Activated CD4-positive, alpha-beta T cell treated with anti-CD3 and anti-CD28 coated beads for 1 hour (primary cell): ENCODE measurements at regions not wholly inside any gene's neighbourhood (a gene's known extent, or its start where the extent isn't known, plus 50 kb on each side); places are given as distances from the start of the nearest gene placed in this dataset.

Experiments
- DNase-seq: peaks from one replicate; pipeline ENCODE4 v3.0.0-alpha.2; 2020

DNA sequence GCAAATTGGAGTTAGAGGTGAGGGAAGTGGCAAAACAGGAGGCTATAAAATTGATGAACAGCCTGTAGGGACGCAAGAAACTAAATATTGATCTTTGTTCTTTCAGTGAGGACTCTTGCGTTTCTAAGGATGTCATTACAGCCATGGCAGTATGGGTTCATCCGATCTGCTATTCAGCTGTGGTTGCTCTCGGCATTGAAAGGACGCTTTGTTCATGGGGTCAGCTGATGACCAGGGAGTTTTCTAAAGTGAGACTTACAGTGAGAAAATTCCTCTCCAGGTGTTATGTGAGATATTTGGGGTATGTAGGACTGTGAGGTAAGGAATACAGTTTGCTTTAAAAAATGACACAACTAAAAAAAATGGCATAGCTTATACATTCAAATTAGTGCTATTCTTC is 52.7 kb upstream of the PELI1 start:
- no peak for DNase-seq

DNA sequence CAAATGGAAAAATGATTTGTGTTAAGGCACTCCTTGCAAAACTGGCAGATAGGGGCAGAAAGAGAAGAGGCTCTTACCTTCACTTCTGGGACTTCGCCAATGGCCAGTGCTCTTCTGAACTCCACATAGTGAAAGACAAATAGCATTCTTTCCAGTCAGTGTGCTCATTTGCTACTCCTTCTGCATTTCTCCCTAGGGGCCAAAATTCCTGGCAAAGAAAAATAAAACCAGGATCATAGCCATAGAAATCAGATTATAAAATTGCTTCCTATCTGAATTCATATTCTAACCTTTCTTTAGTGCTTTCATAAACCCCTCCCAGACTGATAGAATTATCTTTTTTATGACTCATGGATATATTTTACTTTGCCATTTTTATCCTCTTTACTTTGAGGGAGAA is 56.9 kb upstream of the PELI1 start:
- DNase-seq: no peak

DNA sequence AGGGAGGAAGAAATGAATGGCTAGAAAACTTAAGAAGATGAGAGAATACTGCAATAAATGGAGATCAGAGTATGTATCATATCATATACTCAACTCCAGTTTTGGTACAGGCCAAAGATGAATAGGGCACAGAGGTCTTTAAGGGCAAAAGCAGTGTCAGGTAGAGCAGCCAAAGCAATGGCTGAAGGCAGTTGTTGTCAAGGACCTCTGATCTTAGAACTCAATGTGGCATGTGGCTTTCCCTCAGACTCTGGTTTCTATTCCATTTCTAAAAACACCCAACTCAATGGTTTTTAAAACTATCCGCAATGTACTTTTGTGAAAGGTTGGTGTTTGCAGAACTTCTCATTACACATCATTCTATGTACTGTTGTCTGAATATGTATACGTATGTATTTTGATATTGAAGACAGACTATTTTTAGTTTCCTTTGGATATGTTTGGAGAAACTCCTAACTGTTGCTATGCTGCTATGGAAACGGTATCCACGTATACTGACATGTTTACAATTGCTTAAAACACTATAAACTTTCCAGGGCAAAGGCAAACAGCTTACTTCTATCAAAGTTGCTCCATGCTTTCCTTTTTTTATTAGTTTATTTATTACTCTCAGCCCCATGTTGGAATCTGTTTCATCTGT is 58.1 kb upstream of the PELI1 start:
- no peak for DNase-seq

DNA sequence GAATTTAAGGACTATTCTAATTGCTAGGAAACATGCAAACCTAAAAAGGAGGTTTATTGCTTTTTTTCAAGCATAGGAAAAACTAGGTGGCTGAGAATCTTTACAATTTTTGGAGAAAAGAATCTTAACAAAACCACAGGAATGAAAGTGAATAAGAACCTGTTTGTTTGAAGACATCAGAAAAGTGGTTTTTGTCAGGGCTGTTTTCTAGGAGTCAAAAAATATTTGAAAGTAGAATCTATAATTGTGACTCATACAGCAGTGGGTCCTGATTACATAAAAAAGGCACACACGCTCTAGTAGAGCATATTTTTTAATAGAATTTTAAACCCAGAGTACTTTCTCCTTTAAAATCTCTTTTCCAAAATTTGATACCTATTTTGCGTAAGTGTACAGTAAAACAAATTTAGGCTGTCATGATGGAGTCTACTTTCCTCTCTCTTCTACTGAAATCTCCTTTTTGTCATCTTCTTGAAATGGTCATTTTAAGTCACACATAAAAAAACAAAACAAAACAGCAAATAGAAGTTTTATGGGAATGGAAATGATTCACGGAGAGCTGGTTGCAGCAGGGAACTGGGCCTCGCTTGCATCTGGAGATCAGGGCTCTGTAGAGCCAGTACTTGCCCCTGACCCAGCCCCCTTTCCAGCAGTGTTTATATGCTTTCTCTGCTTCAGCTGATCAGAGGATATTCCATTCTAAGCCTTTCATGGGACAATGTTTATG is 59.1 kb upstream of the PELI1 start:
- DNase-seq: no peak

DNA sequence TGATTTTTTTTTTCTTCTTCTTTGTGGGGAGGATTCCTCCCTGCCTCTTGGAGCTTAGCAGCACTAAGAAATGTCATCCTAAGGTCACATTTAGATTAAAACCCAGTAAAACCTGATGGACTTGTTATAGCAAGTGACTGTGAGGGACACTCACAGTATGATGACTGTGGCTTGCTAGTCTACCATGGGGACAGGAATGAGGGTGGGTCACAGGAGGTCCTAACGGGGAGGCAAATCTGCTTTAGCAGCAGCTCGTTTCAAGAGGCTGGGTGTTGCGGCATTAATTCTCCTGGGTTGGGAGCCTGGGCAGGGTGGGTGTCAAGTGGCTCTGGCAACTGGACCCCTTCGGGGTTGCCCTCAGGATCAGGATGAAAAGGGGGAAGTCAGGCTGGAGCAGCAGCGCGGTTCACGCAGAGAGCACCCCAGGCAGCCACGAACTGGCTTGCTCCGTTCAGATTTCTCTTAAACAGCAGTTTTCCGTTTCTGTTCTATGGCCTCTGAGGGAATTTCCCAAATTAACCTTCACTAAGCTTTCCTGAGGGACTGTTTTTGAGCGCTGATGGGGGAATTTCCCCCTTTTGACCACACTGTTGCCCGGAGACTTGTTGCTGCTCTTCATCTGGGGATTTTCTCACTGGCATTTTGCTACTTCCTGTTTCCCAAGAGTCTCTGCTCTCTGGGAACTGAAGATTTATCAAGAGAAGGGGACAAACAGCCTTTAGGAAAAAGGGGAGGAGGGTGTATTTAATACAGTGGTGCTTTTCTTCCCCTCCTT is 59.8 kb upstream of the PELI1 start:
- no peak for DNase-seq

DNA sequence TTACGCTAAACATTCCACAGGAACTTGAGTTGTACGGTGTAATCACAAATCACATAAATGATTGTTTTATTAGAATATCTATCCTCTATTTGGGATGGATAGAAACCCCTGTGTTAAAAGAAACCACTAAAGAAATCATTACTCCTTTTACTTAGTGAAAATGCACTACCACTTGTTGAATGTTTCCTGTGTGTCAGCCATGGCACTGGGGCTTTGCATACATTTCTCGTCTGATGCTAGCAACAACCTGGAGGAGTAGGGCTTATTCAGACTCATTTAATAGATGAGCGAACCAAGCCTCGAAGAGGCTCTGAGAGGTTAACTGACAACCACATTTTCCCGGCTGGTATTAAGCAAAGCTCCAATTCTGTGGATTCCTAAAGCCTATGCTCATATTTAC is 60.5 kb upstream of the PELI1 start:
- no peak for DNase-seq

DNA sequence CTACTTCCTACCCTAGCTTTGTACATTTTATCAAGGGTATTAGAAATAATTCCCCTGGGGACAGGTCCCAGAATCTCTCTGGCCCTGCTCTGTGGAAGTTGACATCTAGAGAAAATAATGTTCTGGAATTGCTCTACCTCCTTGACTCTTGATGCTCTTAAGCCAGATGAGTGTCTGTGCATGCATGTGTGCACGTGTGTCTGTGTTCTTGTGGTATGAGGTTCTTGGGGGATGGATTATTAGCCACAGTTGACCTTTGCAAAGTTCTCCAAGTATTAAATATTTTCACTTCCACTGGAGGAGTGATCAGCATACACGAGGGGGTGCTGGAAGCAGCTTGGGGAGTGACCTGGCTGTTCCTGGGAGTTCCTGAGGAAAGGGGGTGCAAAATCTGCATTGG is 61.2 kb upstream of the PELI1 start:
- no peak for DNase-seq

DNA sequence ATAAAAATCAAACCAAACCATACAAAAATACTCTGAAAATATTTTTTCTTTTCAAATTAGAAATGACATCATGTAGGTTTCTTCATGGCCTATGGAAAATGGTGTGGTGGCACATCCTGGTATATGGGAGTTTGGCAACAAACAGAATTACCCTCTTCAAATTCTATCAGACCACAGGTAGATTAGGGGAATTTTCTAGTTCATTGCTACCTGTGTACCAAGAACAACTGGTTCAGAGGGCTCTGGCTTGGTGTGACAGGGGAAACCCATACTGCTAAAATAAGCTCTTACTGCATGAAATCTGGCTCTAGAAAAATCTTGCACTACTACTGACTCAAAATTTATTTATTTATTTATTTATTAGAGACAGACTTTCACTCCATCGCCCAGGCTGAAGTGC is 63.4 kb upstream of the PELI1 start:
- no peak for DNase-seq

DNA sequence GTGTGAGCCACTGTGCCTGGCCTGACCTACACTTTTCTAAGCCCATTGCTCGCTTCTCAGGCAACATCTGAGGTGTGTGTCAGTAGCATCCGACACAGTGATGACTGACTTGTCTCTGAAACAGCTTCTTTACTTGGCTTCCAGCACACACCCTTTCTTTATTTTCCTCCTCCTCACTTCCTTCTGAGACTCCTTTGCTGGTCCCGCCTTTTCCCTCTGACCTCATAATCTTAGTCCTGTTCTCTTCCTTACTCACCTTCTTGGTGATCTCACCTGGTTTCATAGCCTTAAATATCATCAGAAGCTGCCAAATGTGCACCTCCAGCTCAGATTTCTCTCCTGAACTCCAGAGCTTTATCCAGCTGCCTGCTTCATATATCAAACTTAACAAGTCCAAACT is 66.6 kb upstream of the PELI1 start:
- no peak for DNase-seq

DNA sequence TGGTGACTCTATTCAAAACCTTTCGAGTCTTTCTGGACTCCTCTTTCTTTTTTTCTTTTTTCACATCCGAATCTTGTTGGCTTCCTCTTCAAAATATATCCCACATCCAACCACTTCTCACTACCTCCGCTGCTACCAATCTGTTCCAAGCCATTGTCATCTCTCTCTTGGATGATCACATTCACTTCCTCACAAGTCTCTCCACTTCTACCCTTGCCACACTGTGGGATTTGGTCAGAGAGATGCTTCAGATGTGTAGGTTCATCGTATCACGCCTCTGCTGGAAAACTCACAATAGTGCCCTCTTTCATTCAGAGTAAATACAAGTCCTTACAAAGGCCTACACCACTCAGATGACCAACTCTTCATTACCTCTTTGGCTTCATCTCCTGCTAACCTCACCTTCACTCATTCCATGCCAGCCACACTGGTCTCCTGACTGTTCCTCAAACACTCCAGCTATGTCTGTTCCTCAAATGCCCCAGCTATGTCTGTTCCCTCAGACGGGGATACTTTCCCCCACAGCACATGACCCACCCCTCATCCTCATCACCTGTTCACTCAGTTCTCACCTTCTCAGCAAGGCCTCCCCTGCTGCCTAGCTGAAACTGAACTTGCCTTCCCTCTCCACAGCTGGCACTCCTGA is 67.2 kb upstream of the PELI1 start:
- DNase-seq: no peak

DNA sequence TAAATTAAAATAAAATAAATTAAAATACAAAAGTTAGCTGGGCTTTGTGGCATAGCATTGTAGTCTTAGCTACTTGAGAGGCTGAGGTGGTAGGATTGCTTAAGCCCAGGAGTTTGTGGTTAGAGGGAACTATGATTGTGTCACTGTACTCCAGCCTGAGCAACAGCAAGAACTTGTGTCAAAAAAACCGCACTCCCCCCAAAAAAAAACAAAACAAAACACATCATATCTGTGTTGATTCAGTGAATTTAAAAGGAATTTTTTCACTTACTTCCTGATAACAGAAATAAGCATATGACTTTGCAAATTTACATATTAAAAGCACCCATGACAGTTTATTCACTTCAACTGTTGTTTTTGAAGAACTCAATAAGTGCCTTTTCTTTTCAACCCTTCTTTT is 68.1 kb upstream of the PELI1 start:
- DNase-seq: no peak

DNA sequence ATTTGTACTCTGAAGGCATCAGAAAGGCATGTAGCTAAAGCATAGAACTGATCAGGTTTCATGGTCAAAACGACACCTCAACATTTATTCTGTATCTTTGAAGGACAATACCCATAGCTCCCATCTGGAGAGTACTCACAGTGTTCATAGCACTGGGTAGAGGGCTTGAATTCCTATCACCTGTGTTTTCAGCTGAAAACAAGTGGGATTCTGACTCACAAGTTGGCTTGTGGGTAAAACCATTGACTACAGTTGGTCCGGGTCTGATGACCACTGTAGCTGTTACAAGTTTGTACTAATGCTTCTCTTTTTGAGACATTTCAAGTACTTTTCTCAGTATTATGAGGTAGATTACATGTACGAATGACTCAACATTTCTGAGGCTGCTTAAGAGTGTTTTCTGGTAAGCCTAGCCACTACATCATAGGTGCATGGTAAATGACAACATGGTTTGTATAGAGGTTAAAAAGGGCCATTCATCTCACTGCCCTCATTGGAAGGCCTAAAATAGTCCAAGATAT is 68.6 kb upstream of the PELI1 start:
- DNase-seq: no peak

DNA sequence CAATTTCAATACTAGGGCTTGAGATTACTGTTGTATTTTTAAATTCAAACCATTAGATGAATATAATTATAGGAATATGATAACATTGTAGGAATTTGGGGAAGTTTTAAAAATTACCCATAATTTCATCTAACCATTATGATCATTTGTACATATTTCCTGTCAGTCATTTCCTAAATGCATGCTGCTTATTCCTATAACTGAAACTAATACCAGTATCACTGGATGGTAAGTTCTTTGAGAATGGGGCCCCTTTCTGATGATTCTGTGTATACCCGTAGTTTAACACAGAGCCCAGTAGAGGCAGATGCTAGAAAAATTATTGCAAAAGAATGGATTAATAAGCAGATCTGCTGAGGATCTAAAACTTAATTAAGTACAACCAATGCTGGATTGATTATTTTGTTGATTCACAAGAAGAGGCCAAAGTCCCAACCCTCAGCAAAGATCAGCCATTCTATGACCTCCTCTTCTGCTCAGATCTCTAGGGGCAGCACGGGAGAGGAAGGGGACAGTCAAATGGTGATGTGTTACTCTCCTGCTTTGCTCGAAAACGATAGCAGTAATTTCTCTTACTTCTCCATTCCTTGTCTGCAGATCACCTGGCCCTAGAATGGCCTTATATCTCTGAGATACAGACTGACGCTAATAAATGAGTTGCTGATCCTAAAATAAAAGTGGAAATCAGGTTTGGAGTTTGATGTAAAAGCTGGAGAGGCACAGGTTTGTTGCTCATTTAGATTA is 69.5 kb upstream of the PELI1 start:
- no peak for DNase-seq

DNA sequence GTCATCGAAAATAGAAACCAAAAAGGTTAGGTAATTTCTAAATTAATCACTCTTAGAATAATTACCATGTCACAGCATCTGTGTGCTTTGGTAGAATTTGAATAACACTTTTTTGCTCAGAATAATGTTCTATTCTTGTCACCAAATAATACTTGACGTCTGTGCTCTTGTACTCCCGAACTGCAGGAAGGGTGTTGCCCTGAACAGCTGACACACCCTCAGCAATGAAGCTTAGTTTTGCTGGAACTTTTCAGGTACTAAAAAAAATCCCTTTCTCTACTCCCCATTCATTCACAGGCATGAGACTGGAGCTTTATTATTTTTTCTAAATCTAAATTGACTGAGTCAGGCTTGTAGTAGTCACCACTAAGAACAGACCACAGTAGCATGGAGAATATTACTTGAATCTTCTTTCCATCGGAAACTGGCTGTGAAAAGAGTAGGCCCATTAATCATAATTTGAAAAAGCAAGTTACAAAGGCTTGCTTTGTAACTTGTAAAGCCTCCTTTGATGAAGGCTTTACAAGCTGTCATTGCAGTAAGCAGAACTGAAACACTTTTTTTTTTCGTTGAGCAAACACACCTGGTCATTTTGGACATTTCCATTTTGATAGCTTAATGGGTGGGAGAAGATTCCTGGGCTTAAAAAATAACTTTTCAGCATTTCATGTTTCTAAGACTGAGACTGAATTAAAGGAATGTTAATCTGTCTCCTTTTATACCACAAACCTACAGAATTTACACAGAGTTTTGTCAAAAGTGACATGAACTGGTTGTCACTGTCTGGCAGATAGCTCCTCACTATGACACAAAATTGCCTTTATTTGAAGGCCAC is 70.3 kb upstream of the PELI1 start:
- no peak for DNase-seq

DNA sequence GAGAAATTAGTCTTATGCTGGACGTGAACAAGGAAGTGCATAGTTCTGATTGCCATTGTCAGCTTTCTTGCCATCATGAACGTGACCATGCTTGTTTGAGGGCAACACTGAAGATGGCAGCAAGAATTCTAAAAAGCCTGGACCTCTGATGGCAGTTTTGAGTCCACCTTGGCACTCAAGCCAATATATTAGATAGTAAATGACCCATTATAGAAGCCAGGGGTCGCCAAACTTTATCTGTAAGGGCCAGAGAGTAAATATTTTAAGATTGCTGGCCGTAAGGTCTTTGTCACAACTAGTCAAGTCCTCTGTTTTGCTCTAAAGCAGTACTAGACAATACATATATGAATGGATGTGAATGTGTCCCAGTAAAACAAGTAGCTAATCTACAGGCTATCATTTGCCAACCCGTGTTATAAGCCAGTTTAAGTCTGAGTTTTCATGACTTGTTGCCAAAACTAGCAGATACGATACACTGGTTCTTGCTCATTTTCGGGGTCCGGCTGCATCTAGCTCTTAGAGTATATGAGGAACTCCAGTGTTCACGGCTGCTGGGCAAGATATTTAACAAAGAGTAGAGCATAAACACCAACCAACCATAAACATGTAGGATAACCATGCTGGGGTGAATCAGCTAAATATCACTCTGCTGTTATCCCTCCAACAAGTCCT is 73.1 kb upstream of the PELI1 start:
- DNase-seq: no peak

DNA sequence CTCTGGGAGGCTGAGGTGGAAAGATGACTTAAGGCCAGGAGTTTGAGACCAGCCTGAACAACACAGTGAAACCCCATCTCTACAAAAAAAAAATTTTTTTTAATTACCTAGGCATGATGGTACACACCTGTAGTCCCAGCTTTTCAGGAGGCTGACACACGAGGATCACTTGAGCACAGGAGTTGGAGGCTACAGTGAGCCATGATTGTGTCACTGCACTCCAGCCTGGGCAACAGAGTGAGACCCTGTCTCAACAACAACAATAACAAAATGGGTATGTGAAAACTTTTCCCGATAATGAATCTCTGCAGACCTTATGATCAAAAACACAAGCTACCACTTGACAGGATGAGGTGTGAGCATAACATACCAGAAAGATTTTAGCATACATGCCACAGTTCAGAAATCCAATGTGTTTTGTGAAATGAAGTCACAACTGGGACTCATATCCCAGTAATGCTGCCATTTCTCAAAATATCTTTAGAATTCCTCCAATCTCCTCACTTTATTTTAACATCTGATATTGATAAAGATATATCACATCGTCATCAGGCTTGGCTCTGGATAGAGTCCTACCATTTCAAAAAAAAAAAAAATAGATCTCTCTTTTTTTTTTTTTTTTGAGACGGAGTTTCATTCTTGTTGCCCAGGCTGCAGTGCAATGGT is 74.0 kb upstream of the PELI1 start:
- DNase-seq: no peak

DNA sequence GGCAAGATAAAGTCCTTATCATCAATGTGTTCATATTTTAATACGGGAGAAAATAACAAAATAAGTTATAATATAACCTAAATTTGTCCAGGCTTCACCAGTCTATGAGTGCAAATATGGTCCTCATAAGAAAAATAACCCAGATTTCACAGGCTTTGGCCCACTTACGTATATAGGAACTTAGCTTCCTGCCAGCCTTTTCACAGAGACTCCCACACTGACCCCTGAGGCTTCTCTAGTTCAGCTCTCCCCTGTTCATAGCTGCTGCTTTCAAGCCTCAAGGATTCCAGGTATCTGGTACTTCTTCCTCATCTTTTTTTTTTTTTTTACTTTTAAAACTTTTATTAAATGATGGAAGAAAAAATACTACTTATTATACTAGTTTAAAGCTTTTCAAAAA is 74.9 kb upstream of the PELI1 start:
- no peak for DNase-seq

DNA sequence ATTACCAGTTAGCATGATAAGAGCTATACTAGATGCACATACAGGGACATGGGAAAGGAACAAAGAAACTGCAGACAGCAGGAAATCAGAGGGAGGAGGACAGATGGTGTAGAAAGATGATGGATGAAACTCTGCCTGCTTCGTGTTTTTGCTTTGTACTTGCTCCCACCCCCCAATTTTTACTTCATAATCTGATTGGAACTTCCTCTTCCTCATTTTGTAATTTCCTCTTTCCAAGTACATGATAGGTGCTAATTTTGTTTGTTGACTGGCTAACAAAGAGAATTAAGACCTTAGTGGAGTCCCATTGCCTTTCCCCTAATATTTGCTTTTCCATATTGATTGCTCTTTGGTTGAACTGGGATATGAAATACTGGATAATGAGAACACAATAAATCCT is 76.0 kb upstream of the PELI1 start:
- DNase-seq: no peak

DNA sequence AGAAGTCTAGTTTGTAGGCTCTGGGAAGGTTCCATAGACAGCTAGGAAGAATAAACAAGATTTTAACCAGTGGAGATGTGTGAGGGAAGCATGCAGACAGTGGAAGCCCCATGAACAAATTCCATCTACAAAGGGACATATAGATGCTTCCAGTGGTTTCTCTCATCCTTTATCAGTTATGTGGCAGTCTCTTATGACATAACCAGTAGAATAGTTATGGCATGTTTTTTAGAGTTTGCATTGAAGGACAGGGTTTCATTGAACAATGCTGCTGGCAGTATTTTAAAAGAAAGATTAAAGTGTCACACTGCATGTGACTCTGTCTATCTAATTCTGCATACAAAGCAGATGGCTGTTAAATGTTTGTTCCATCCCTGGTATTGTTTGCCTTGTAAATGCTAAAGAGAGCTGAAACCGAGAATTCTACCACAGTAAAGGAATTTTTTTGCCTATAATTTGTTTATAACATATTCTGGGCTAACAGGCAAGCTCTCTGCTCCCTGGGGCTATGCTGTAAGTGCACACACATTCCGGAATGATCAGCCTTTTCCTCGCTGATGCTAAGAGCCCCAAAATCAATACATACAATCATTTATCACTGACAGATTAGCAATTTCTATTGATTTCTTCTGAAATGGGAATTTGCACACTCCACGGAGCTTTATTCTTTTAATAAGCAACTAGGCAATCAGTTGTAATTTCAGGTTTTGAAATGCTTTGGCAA is 76.8 kb upstream of the PELI1 start:
- DNase-seq: no peak

DNA sequence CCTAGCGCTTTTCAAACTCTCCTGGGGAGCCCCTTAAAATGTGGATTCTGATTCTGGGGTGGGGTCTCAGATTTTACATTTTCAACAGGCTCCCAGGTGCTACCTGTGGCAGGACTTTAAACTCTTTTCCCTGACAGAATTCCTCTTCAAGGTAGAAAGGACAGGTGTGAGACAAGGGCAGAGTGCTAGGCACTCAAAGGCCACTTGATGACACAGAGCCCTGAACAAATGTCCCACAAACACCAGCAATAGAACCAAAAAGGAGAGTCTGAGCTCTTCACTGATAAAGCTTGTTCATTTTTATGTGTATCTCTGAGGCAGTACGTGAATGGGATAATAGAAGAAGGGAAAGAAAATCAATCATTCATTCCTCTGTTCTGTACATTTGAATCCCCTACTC is 77.7 kb upstream of the PELI1 start:
- DNase-seq: no peak
